ENCODE measurements at regions not wholly inside any gene's neighbourhood (a gene's known extent, or its start where the extent isn't known, plus 50 kb on each side); places are given as distances from the start of the nearest gene placed in this dataset.

DNA sequence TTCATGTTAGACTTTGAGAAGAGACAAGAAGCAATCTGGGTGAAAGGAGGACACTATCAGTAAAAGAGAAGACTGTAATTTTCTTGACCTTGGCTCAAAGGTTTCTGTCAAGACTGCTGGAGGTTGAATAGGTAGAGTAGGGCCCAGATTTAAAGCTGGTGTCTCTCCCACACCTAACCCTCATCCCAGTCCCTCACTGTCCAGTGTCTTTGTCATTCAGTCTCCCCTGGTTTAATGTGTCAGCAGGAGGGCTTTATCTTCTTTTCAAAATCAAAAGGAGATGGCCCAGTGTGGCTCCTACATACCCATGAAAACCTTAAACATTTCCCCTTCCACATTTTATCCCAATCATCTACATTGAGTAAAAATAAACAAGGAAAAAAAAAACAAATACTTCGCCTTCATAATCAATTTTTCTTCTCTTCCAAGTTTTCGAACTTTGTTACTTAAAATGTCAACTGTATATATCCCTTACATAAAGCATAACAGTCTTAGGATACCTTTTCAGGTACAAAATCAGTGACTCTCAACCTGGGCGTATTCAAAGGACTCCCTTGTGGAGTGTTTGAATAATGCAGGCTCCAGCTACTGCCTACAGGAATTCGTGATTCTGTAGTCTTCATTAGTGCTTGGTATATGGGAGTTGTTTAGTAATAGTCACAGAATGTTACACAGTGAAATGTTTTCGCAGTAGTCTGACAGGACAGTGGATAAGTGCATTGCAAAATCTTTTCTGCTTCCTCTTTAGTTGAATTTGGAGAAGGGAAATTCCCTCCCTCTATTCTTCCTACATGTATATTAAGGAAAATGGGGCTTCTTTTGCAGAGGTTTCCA lies 87.2 kb downstream of the FAT3 start:
- no peaks in the 10 kb centered on the region for H3K27me3 ChIP-seq (ENCODE audit: low read depth)
- TF ChIP-seq CTCF (IDR thresholded peaks at IDR 0.05; ENCODE audit: borderline replicate concordance): no peak
- peaks cover 7% of the 10 kb centered on the region for H3K4me1 ChIP-seq
- H3K4me3 ChIP-seq: no peak overlapping the region
- H3K36me3 ChIP-seq: no peaks in the 10 kb centered on the region
- H3K27ac ChIP-seq (replicated peaks): no peak overlapping the region
- H3K9me3 ChIP-seq (replicated peaks): no peaks in the 10 kb centered on the region
- DNase-seq: no peak
- intact Hi-C loops (cut with micrococcal nuclease): no loop called here

DNA sequence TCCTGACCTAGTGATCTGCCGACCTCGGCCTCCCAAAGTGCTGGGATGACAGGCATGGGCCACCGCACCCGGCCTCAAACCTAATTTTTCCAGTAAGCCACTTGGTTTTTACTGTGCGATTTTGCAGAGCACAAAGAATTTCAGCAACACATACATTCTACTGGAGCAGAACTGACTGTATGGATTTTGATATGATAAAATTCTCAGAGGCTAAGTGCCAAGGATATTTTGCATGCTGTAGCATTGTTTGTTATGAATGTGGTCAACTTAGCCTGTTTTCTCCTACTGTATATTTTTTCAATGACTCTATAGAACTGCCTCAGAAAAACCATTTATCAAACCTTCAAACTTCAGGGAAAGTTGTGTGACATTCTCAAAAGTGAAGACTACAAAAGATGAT lies 89.2 kb downstream of the FAT3 start:
- H3K9me3 ChIP-seq (replicated peaks): no peaks in the 10 kb centered on the region
- no peak for TF ChIP-seq CTCF (IDR thresholded peaks at IDR 0.05; ENCODE audit: borderline replicate concordance)
- no peaks in the 10 kb centered on the region for H3K27me3 ChIP-seq (ENCODE audit: low read depth)
- DNase-seq: no peak
- H3K27ac ChIP-seq (replicated peaks): no peak overlapping the region
- no peaks in the 10 kb centered on the region for H3K36me3 ChIP-seq
- H3K4me1 ChIP-seq: peaks cover 7% of the 10 kb centered on the region
- intact Hi-C loops (cut with micrococcal nuclease): no loop called here
- H3K4me3 ChIP-seq: no peak overlapping the region

GRCh38 chr11:92314499-92314898 lies 89.9 kb downstream of the FAT3 start:
- intact Hi-C loops (cut with micrococcal nuclease): no loop called here
- no peaks in the 10 kb centered on the region for H3K27me3 ChIP-seq (ENCODE audit: low read depth)
- no peak overlapping the region for H3K4me3 ChIP-seq
- TF ChIP-seq CTCF (IDR thresholded peaks at IDR 0.05; ENCODE audit: borderline replicate concordance): no peak
- H3K36me3 ChIP-seq: no peaks in the 10 kb centered on the region
- peaks cover 7% of the 10 kb centered on the region for H3K4me1 ChIP-seq
- DNase-seq: no peak
- H3K27ac ChIP-seq (replicated peaks): no peak overlapping the region
- no peaks in the 10 kb centered on the region for H3K9me3 ChIP-seq (replicated peaks)

- Histone ChIP-seq H3K4me3 (no peak overlapping the region), H3K9me3 (replicated peaks) (no peaks in the 10 kb centered on the region), H3K4me1 (peaks cover 7% of the 10 kb centered on the region), H3K27me3 (ENCODE audit: low read depth) (no peaks in the 10 kb centered on the region), H3K36me3 (no peaks in the 10 kb centered on the region), H3K27ac (replicated peaks) (no peak overlapping the region)
- no peak for TF ChIP-seq CTCF (IDR thresholded peaks at IDR 0.05; ENCODE audit: borderline replicate concordance)
- intact Hi-C loops (cut with micrococcal nuclease): no loop called here
- DNase-seq: no peak
These were observed 91.6 kb downstream of the FAT3 start for GRCh38 chr11:92316106-92316809.

DNA sequence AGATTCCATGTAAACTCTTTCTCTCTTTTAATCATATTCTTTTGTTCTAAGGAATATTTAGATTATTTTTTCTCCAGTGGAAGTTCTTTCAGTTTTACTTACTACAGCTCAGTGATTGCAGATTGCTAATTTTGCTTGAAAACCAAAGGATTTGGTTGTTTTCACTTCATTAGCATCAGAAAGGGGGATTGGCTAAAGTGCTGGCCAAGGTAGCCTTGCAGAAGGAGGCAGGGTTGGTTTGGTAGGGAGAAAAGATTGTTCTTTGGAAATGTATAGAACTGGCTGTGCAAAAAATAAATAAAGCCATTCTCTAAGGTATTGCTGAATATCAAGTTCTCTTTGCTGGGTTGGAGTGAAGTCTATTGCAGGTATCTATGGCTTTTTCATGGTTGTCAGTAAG lies 92.6 kb downstream of the FAT3 start:
- TF ChIP-seq CTCF (IDR thresholded peaks at IDR 0.05; ENCODE audit: borderline replicate concordance): no peak
- intact Hi-C loops (cut with micrococcal nuclease): no loop called here

More for the DNA sequence above, 92.6 kb downstream of the FAT3 start:
- Histone ChIP-seq H3K4me3 (no peak overlapping the region), H3K36me3 (no peaks in the 10 kb centered on the region), H3K27ac (replicated peaks) (no peak overlapping the region), H3K27me3 (ENCODE audit: low read depth) (no peaks in the 10 kb centered on the region), H3K4me1 (peaks cover 7% of the 10 kb centered on the region), H3K9me3 (replicated peaks) (no peaks in the 10 kb centered on the region)
- no peak for DNase-seq

Data from left ventricle myocardium inferior (tissue), 1 donor.